Hepatocyte (in vitro differentiated cells): ENCODE measurements at regions not wholly inside any gene's neighbourhood (a gene's known extent, or its start where the extent isn't known, plus 50 kb on each side); places are given as distances from the start of the nearest gene placed in this dataset.

Source experiments
- DNase-seq: peaks from one replicate; pipeline ENCODE4 v3.0.0-alpha.2; 2016; ENCODE audit warnings: low spot score
- H2AFZ ChIP-seq: fragments of 200-600 bp; sonication (generic); 2 replicates; pipeline ENCODE4 v1.6.0; 2016; ENCODE audit warnings: antibody characterized with exemption, mild to moderate bottlenecking
- H3K27ac ChIP-seq: fragments of 200-600 bp; sonication (generic); 2 replicates; pipeline ENCODE4 v1.5.1; 2016; ENCODE audit warnings: mild to moderate bottlenecking
- H3K27me3 ChIP-seq: fragments of 200-600 bp; sonication (generic); 2 replicates; pipeline ENCODE4 v1.6.1; 2016
- H3K36me3 ChIP-seq: fragments of 200-600 bp; sonication (generic); replicated peaks from 2 replicates; pipeline ENCODE4 v1.5.1; 2016; ENCODE audit warnings: low read depth; ENCODE audit not compliant: insufficient read depth
- H3K4me1 ChIP-seq: fragments of 200-600 bp; sonication (generic); 2 replicates; pipeline ENCODE4 v1.5.1; 2016; ENCODE audit warnings: mild to moderate bottlenecking, moderate library complexity; ENCODE audit not compliant: insufficient read depth
- H3K4me2 ChIP-seq: fragments of 200-600 bp; sonication (generic); 2 replicates; pipeline ENCODE4 v1.6.0; 2016
- H3K4me3 ChIP-seq: fragments of 200-600 bp; sonication (generic); 2 replicates; pipeline ENCODE4 v1.5.1; 2016; ENCODE audit warnings: mild to moderate bottlenecking
- H3K79me2 ChIP-seq: fragments of 200-600 bp; sonication (generic); 2 replicates; pipeline ENCODE4 v1.6.0; 2017; ENCODE audit warnings: mild to moderate bottlenecking
- H3K9me2 ChIP-seq: fragments of 200-600 bp; sonication (generic); replicated peaks from 2 replicates; pipeline ENCODE4 v1.6.0; 2017; ENCODE audit warnings: mild to moderate bottlenecking; ENCODE audit not compliant: insufficient read depth
- H3K9me3 ChIP-seq: fragments of 200-600 bp; sonication (generic); 2 replicates; pipeline ENCODE4 v1.5.1; 2016; ENCODE audit warnings: low read depth, mild to moderate bottlenecking
- H4K20me1 ChIP-seq: fragments of 200-600 bp; sonication (generic); 2 replicates; pipeline ENCODE4 v1.6.0; 2016; ENCODE audit warnings: mild to moderate bottlenecking; ENCODE audit not compliant: insufficient read depth, poor library complexity, severe bottlenecking
- CTCF ChIP-seq: fragments of 200-600 bp; sonication (generic); IDR thresholded peaks from 2 replicates; pipeline ENCODE4 v1.5.1; 2016; ENCODE audit warnings: antibody characterized with exemption, mild to moderate bottlenecking; ENCODE audit not compliant: poor library complexity
- EZH2 ChIP-seq: fragments of 200-600 bp; sonication (generic); IDR thresholded peaks from 2 replicates; pipeline ENCODE4 v1.6.1; 2016; ENCODE audit warnings: antibody characterized with exemption, mild to moderate bottlenecking, borderline replicate concordance
- EZH2phosphoT487 ChIP-seq: fragments of 200-600 bp; sonication (generic); IDR thresholded peaks from one replicate; pipeline ENCODE4 v1.6.1; 2018; ENCODE audit warnings: antibody characterized with exemption, mild to moderate bottlenecking, low read depth, moderate library complexity; ENCODE audit not compliant: unreplicated experiment, severe bottlenecking
- WGBS: methylation state at CpG from one replicate; pipeline ENCODE4 v1.1.6; 2016; ENCODE audit warnings: low lambda C conversion rate; ENCODE audit errors: missing lambda C conversion rate; 5-methylcytosine and 5-hydroxymethylcytosine counted together

- DNase-seq: no peak
- no peaks in the 10 kb centered on the region for H3K9me3 ChIP-seq
- TF ChIP-seq EZH2 (no peak), EZH2phosphoT487 (no peak), CTCF (no peak)
- H3K4me2 ChIP-seq: no peak overlapping the region
- H3K27me3 ChIP-seq: no peaks in the 10 kb centered on the region
- no peaks in the 10 kb centered on the region for H3K36me3 ChIP-seq
- H3K4me1 ChIP-seq: no peaks in the 10 kb centered on the region
- WGBS: 42% methylated on average over 5 of the region's 5 CpGs
- H3K79me2 ChIP-seq: no peaks in the 10 kb centered on the region
- H2AFZ ChIP-seq: no peak overlapping the region
- no peaks in the 10 kb centered on the region for H4K20me1 ChIP-seq
- no peak overlapping the region for H3K27ac ChIP-seq
- no peak overlapping the region for H3K4me3 ChIP-seq
- H3K9me2 ChIP-seq: no peaks in the 10 kb centered on the region
These were observed 384.8 kb upstream of the PKDCC start for GRCh38 chr2:41663056-41663455.

- TF ChIP-seq EZH2 (no peak), CTCF (no peak), EZH2phosphoT487 (no peak)
- H3K9me2 ChIP-seq: no peaks in the 10 kb centered on the region
- no peaks in the 10 kb centered on the region for H3K79me2 ChIP-seq
- H3K4me1 ChIP-seq: no peaks in the 10 kb centered on the region
- no peak overlapping the region for H3K4me3 ChIP-seq
- 78% methylated on average over 2 of the region's 2 CpGs for WGBS
- H3K27me3 ChIP-seq: no peaks in the 10 kb centered on the region
- H2AFZ ChIP-seq: no peak overlapping the region
- H4K20me1 ChIP-seq: no peaks in the 10 kb centered on the region
- no peak overlapping the region for H3K27ac ChIP-seq
- no peaks in the 10 kb centered on the region for H3K36me3 ChIP-seq
- no peak for DNase-seq
- no peaks in the 10 kb centered on the region for H3K9me3 ChIP-seq
- no peak overlapping the region for H3K4me2 ChIP-seq
These were observed 379.3 kb upstream of the PKDCC start for GRCh38 chr2:41668529-41668928.

GRCh38 chr2:41678639-41679038 is 369.2 kb upstream of the PKDCC start:
- Histone ChIP-seq H3K9me3 (no peaks in the 10 kb centered on the region), H3K4me1 (no peaks in the 10 kb centered on the region), H4K20me1 (no peaks in the 10 kb centered on the region), H3K36me3 (no peaks in the 10 kb centered on the region), H3K4me2 (no peak overlapping the region), H3K9me2 (no peaks in the 10 kb centered on the region), H3K27ac (no peak overlapping the region), H3K27me3 (no peaks in the 10 kb centered on the region), H3K4me3 (no peak overlapping the region), H3K79me2 (no peaks in the 10 kb centered on the region), H2AFZ (no peak overlapping the region)
- TF ChIP-seq CTCF: no peak
- no peak for TF ChIP-seq EZH2
- no peak for TF ChIP-seq EZH2phosphoT487
- no peak for DNase-seq
- 82% methylated on average over 7 of the region's 7 CpGs for WGBS

- H3K4me2 ChIP-seq: no peak overlapping the region
- 88% methylated on average over 2 of the region's 2 CpGs for WGBS
- no peak overlapping the region for H3K4me3 ChIP-seq
- TF ChIP-seq EZH2: no peak
- TF ChIP-seq CTCF: no peak
- TF ChIP-seq EZH2phosphoT487: no peak
- H3K79me2 ChIP-seq: no peaks in the 10 kb centered on the region
- H3K9me2 ChIP-seq: no peaks in the 10 kb centered on the region
- no peaks in the 10 kb centered on the region for H4K20me1 ChIP-seq
- DNase-seq: no peak
- H3K9me3 ChIP-seq: no peaks in the 10 kb centered on the region
- H2AFZ ChIP-seq: no peak overlapping the region
- no peaks in the 10 kb centered on the region for H3K36me3 ChIP-seq
- H3K27me3 ChIP-seq: no peaks in the 10 kb centered on the region
- H3K4me1 ChIP-seq: no peaks in the 10 kb centered on the region
- no peak overlapping the region for H3K27ac ChIP-seq
These were observed 361.7 kb upstream of the PKDCC start for GRCh38 chr2:41686156-41686555.
